Posterior vena cava (tissue), 2 donors: ENCODE measurements at regions not wholly inside any gene's neighbourhood (a gene's known extent, or its start where the extent isn't known, plus 50 kb on each side); places are given as distances from the start of the nearest gene placed in this dataset.

Experiments used
- DNase-seq: peaks from one replicate; pipeline ENCODE4 v3.0.0-alpha.2; 2020; ENCODE audit warnings: low spot score
- intact Hi-C, 2 donors: fragments of 100-400 bp; cut with DNase I; formaldehyde crosslinking; loops; one replicate each; pipeline versions ENCODE4 v1.14.1 to v1.14.2; 2022 to 2023
- donor health status: DM: yes; HTN: yes; CAD: no.
- donor health status: DM: yes; HTN: yes; CAD: no.

DNA sequence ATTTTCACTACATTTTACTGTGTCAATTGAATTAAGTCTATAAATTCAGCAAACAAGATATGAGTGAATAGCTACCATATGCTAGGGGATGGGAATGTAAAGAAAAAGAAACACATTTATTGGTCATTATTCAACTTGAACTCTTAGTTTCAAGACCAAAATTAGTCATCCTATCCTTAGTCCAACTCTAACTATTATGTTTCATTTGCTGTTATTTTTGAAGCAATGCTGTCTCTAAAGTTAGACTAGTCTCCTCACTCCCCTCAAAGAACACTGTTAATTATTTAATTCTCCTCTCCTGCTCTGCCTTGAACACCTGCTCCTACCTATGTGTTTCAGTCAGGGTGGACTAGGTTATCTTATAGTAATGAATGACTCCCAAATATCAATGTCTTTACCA lies 920.9 kb downstream of the TUSC7 start:
- intact Hi-C loops, result no loop called here
- DNase-seq, result no peak

DNA sequence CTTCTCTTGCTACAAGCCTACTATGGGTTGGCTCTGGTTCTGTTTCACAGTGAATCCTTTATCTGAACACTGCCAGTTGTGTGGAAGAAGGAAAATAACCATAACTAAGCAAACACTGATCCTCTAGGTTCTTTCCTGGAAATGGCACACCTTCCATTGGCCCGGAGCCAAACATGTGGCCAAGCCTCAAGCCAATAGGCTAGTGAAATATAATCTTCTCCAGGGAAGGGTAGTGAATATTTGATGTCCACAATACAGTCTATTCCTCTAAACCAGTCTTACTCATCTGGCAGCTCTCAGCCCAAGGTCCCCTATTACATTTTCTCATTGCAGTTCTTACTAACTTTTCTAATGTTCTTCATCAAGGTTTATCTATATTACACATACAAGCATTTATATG lies 921.3 kb downstream of the TUSC7 start:
- DNase-seq, result no peak
- intact Hi-C loops, result no loop called here

DNA sequence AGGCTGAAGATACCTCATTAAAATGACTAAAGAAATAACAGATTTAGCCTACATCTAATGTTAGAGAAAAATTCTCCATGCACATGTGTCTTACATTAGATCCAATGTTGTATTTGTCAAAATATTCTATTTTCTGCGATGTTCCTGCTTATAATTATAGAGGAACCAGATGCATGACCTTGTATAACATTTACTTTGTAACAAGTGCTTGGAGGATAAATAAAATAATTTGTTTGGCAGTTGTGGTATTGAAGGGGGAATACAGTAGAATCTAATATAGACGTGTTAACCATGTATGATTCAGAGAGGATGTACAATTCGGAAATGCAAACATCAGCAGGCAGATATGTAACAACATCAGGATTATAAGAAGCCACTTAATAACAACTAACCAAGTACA lies 922.2 kb downstream of the TUSC7 start:
- intact Hi-C loops, result no loop called here
- no peak for DNase-seq

DNA sequence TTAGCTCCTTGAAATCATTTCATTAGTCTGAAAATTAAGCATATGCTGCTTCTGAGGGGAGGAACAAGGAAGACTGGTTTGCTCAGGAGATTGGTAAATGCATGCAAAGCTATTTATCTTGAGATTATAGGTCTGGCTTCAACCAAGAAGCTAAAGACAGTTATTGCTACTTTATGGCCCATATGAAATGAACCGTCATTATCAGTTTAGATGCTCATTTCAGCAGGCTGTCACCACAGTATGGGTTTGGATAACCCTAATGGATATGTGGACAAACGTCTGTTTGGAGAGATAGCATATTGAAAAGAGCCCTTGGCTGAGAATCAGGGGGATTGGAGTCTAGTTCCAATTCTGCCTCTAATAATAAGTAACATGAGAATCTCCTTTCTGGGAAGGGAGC lies 922.6 kb downstream of the TUSC7 start:
- DNase-seq, result no peak
- intact Hi-C loops, result no loop called here

DNA sequence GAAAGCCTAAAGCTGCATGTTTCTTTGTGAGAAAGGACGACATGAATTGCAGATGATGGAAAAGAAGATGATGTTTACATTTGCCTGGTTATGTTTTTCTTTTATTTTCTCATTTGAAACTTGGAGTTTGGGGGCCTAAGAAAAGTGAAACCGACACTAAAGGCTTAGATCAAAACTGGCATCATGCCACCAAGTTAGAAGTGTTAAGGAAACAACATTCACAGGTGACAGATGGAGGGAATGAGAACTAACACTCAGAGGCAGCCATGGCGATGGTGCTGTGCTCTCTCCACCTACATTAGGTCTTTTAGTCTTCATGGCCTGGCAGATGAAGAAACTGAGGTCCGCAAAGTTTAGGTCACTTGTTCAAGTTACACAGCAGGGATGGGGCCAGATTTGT lies 923.6 kb downstream of the TUSC7 start:
- DNase-seq, result no peak
- intact Hi-C loops, result no loop called here

DNA sequence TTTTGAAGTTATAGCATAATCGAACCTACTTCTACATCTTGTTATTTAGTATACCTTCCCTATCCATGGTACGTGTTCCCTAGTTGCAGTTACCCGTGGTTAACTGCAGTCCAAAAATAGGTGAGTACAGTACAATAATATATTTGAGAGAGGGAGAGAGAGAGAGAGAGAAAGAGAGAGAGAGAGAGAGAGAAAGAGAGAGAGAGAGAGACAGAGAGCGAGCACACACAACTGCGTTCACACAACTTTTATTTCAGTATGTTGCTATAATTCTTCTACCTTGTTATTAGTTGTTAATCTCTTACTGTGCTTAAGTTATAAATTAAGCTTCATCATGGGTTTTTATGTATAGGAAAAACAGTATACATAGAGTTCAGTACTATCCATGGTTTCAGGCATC lies 928.1 kb downstream of the TUSC7 start:
- DNase-seq, result no peak
- intact Hi-C loops, result no loop called here

DNA sequence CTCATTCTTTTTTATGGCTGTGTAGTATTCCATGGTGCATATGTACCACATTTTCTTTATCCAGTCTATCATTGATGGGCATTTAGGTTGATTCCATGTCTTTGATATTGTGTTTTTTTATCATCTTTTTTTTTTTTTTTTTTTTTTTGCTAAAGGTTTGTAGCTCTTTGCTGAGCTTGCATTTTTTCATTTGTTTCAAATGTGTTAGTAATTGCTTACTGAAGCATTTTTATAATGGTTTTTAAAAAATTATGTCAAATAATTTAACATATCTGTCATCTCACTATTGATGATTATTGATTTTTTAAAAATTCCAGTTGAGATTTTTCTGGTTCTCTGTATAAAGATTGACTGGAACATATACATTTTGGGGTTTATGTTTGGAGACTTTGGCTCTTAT lies 934.6 kb downstream of the TUSC7 start:
- intact Hi-C loops, result no loop called here
- no peak for DNase-seq

DNA sequence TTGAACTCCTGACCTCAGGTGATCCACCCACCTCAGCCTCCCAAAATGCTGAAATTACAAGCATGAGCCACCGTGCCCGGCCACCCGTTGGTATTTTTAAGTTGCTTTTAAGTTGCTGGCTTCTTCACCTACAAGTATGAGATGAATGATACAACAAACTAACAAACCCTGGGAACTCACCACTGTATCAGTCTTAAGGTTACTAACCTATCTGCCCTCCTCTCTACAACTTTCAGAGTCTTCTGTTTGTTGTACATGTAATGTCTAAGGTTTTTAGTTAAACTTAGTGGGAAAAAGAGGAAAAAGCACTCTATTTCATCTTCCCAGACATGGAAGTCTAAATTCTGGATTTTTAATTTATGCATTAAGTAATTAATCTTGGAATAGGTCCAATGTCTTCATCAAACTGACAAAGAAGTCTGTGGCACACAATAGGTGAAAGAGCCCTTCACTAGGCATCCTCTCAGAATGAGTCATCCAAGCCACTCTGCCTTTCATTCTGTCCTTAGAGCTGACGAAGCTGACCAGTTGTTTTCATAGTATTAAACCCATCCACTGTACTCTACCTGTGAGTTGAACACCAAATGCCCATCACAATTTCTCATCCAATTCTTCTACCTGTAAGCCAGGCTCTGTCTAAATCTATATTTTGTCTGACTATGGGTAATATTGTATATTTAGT lies 936.1 kb downstream of the TUSC7 start:
- no peak for DNase-seq
- intact Hi-C loops, result no loop called here

DNA sequence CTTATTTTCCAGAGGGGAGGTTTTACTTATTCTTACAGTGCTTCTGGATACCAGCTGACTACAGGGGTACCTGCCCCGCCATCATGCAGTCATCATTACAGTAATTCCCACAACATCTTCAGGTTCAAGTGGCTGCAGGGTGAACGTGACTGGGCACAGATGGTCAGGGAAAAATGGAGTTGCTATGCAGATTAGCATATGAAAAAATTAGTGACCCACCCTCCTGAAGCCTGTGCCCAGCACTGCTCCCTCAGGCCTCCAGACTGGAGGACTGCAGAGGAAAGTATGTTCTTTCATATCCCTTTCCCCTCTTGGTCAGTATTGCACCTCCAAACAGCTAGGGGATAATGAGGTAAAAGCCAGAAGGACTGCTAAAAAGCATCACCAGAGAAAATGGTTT lies 937.9 kb downstream of the TUSC7 start:
- intact Hi-C loops, result no loop called here
- no peak for DNase-seq

DNA sequence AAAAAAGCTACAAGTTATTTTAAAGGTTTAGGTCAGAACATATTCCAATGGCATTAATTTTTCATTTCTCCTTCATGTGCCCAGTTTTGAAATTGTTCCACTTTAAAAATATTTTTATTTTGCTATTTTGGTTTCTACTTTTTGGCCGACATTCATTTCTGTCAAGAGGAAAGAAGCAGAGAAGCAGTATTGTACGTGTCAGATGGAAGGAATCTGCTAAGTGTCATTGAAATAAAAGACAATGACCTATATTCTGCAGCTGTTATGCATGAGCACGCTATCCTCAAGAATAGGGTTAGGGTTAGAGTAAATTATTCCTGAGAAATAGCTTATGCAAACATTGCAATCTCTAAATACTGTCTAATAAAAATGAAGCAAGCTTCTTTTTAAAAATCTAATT lies 941.7 kb downstream of the TUSC7 start:
- intact Hi-C loops, result no loop called here
- no peak for DNase-seq

DNA sequence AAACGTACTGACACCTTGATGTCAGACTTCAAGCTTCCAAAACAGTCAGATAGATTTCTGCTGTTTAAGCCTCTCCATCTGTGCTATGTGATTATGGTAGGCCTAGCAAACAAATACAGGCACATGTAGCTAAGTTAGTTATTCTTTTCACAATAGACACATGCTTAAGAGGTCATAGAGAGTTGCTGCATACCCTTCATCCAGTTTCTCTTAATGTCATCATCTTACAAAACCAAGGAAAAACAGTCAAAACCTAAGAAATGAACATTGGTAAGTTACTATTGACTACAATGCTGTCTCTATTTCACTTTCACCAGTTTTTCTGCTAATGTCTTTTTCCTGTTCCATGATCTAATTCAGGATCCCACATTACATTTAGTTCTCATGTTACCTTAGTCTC lies 946.8 kb downstream of the TUSC7 start:
- DNase-seq, result no peak
- intact Hi-C loops, result no loop called here

DNA sequence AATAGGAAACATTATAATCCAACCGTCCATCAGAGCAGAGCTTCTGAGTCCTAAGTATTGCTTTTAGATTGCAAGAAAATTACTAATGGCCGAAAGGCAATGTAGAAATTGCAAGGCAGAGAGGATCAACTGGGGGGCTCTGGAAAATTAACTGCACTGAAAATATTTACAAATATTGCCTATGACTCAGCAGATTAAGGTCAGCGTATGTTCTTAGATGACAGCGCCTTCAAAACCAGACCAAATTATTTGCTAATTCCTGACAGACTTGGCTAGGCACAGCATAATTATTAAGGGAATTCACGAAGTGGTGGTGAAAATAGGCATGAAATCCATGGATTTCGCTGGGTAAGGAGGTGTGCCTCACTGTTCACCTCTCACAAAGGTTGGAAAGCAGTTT lies 947.7 kb downstream of the TUSC7 start:
- no peak for DNase-seq
- intact Hi-C loops, result no loop called here

DNA sequence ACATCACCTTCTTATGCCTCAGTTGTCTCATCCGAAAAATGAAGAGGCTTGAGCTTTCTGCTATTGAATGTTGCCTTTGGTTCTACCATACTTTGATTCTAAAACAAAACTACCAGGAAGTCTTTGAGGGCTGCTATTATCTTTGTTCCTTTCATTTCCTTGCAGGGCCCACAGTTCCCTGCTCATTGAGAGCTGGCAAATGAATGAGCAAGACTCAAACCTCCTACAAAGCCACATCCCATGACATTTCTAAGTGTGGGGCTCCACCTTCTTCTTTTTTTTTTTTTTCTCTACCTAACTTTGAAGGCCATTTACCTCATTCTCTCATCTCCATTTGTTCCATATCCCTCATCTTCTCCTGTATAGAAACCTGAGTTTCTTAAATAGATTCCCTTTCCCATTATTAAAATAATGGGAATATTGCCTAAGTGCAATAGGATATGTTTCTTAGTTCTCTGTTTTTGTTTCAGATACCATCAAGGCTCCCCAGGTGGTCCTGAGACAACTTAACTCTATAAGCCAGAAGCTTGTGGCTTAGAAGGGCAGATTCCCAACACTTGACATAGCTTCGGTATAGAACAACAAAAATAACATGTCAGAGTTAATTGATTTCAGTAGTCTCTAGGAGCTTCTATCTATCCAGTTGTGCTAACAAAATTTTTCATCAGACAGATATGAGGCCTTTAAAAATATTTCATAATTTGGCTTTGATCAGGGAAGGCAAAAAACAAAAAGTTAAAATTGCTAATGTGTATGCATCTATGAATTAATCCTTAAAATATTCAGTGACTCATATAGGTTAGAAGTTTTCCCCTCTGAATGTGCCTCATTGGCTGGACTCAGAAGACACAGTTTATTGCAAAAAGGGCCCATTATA lies 951.6 kb downstream of the TUSC7 start:
- intact Hi-C loops, result no loop called here
- no peak for DNase-seq

DNA sequence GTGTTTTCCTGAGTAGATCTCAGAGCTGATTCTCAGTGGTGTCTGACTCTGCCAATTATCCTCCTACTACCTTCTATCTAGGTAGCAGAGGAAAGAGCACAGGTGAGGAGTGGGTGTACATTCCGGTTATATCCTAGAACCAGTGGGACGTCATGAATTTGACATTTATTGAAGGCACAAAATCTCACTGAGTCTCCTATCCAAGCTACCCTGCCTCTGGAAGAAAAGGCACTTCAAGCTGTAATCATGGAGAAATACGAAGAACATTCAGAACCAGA lies 952.2 kb downstream of the TUSC7 start:
- intact Hi-C loops, result no loop called here
- no peak for DNase-seq

DNA sequence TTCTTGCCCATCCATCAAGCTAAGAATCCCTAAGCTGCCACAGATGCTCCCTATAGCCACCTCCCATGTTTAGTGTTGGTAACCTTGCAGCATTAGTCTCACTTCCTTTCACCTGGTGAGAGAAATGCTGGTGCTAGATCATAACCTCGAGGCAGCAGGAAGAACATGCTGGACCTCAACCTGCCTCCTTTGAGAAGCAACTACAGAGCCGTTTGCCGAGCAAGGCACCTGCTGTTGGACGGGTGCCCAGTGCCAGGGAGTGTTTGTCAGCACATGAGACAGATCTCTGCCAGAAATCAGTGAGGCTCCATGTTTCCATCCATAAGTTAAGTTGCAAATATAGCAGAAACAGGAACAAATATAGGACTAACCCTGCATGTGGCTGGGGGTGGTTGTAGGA lies 955.7 kb downstream of the TUSC7 start:
- intact Hi-C loops, result no loop called here
- no peak for DNase-seq

DNA sequence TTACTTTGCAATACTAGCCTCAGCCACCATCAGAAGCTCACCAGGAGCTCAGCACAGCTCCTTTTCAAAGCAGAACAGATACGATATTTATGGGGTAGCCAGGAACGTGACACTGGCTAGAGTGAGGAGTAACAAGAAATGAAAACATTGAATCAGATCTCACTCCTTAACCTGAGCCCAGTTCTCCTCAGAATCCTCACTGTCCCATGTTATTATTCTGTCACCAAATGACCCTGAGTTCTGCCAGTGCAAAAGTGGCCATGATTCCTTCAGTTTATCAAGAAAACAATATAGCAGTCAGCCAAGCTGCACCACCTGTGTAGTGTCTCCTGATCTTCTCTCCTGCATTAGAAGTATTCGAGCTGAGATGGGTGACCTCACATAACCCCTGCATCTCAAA lies 956.7 kb downstream of the TUSC7 start:
- DNase-seq, result no peak

DNA sequence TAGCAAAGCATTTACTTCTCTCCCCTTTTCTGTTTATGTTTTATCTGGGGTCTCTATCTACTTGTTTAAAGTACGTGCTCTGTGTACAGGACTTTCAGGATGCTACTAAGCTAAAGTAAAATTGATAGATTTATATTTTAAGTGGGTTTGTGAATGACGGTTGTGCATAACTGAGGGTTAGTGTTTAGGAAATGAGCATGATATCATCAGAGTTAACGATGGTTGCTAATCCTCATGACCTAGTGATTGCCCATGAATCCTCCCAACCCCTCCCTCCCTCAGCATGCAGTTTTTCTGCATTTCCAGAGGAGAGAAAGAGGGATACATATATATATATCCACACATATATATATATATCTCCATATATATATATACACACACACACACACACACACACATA lies 957.2 kb downstream of the TUSC7 start:
- no peak for DNase-seq
- intact Hi-C loops, result no loop called here

More for the DNA sequence above, 956.7 kb downstream of the TUSC7 start:
- intact Hi-C loops, result no loop called here

DNA sequence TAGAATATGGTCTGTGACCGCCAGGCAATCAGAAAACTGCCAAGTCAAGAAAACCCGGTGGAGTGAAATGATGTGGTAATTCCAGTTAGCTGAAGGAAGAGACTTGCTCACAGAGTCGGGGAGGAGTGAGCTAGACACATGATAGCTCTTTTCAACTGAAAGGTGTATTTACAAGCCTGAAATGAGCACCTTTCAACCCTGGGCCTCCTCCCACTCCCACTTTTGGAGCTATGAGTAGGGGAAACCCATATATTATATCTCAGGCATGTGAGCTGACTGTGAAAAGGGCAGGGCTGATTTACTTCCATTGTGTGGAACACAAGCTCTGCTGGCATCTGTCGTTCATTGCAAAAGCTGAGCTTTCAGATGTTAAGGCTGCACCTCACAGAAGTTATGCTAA lies 960.2 kb downstream of the TUSC7 start:
- DNase-seq, result no peak
- intact Hi-C loops, result no loop called here

DNA sequence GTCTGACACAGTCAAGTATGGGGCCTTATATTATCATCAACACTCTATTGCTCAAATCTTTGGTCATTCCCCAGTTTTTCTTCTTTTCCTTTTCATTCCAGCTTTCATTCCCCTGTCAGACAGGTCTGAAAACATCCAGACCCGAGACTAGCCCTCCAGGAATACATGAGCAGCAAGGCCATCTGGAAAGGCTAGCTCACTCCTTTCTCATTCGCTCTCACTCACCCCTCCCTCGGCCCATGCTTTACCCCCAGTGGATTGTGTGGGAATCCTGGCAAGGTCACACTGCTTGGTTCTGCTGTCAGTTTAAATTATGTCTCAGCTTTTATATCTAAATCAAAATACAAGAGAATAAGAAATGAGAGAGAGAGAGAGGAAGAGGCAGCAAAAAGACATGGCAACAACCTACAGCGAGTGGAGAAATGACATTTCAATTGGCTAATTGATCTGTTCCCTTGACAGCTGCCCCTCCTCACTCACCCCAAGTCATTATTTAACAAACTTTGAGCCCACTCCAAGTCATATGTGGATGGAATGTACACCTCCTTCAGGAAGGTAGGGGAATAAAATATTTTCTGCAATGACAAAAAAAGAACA lies 962.2 kb downstream of the TUSC7 start:
- intact Hi-C loops, result no loop called here

DNA sequence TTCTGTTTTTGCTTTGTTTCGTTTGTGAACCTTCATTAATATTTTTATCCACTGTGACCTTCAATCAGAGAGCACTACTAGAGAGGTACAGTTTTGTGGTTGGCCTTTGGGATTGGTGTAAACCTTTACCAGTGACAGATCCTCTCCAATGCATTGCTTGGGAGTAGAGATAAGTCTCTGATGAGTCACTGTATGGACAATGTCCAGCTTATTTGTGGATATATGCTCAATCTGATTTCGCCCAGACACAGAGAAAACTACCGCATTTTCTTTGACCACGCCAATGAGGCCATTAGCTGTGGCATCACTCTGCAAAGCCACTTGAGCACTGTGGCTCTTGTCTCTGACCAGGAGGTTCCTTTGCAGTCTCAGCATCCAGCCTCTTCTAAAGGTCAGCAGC lies 964.7 kb downstream of the TUSC7 start:
- no peak for DNase-seq
- intact Hi-C loops, result no loop called here

More for the DNA sequence above, 962.2 kb downstream of the TUSC7 start:
- DNase-seq, result no peak

DNA sequence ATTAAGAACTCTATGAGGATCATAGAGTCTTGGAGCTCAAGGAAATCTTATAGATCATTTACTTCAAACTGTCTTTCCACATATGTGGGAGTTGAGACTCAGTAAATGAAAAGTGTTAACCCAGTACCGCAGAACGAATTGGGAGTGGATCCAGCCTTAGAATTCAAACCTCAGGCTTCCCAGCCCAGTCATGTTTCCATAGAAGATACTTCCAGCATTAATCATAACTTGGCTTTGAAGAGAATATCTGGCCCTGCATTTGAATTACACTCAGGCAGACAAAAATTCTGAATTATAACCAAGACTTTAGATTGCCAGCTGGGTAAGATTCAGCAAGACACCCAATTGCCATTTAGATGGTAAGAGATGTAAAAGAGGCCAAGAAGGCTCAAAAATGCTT lies 972.0 kb downstream of the TUSC7 start:
- intact Hi-C loops, result no loop called here
- no peak for DNase-seq
